ENCODE measurements at regions not wholly inside any gene's neighbourhood (a gene's known extent, or its start where the extent isn't known, plus 50 kb on each side); places are given as distances from the start of the nearest gene placed in this dataset.
"Not testable (repeated sequence)": the region's sequence is repeated elsewhere in the genome, so short reads cannot be mapped to it uniquely, and the experiment has no call there.

- H3K4me3 Mint-ChIP-seq, result no peak overlapping the region
- ATAC-seq (ENCODE audit: low read depth in 2 of 2) (no peak), DNase-seq (no peak)
- H3K9me3 Mint-ChIP-seq, result peaks cover 0 to 8% (median 2%) of the 10 kb centered on the region in 7 donors
- H3K27me3 Mint-ChIP-seq, result no peaks in the 10 kb centered on the region
- no peaks in the 10 kb centered on the region for H3K36me3 Mint-ChIP-seq
- H3K4me3 ChIP-seq (ENCODE audit: low read depth, low read length), result no peak overlapping the region
- no peaks in the 10 kb centered on the region for H3K36me3 ChIP-seq (ENCODE audit: control insufficient read depth, insufficient read depth, low read length)
- no peaks in the 10 kb centered on the region for H3K4me1 ChIP-seq (ENCODE audit: control insufficient read depth, insufficient read depth, low read length, poor library complexity, severe bottlenecking)
- H3K27ac ChIP-seq (ENCODE audit: insufficient read depth, low read length, poor library complexity, severe bottlenecking), result no peak overlapping the region
- no peaks in the 10 kb centered on the region for H3K9me3 ChIP-seq (ENCODE audit: control insufficient read depth in 2 of 2, low read length in 2 of 2)
- H3K4me1 Mint-ChIP-seq, result no peaks in the 10 kb centered on the region
- peak overlapping the region in 1 of 3 donors; percentile 1 for H3K27ac Mint-ChIP-seq
- no peaks in the 10 kb centered on the region for H3K27me3 ChIP-seq (ENCODE audit: control insufficient read depth, insufficient read depth, low read length)
These were observed 235.7 kb upstream of the TARS1 start for GRCh38 chr5:33205079-33205478.

- H3K4me3 Mint-ChIP-seq, result no peak overlapping the region
- H3K27me3 ChIP-seq (ENCODE audit: control insufficient read depth, insufficient read depth, low read length), result no peaks in the 10 kb centered on the region
- DNase-seq (no peak), ATAC-seq (ENCODE audit: low read depth in 2 of 2) (no peak)
- no peaks in the 10 kb centered on the region for H3K4me1 Mint-ChIP-seq
- no peaks in the 10 kb centered on the region for H3K36me3 ChIP-seq (ENCODE audit: control insufficient read depth, insufficient read depth, low read length)
- H3K9me3 Mint-ChIP-seq, result peaks cover 0 to 6% (median 4%) of the 10 kb centered on the region in 7 donors
- H3K27ac ChIP-seq (ENCODE audit: insufficient read depth, low read length, poor library complexity, severe bottlenecking), result no peak overlapping the region
- H3K36me3 Mint-ChIP-seq, result no peaks in the 10 kb centered on the region
- no peaks in the 10 kb centered on the region for H3K9me3 ChIP-seq (ENCODE audit: control insufficient read depth in 2 of 2, low read length in 2 of 2)
- no peaks in the 10 kb centered on the region for H3K4me1 ChIP-seq (ENCODE audit: control insufficient read depth, insufficient read depth, low read length, poor library complexity, severe bottlenecking)
- H3K4me3 ChIP-seq (ENCODE audit: low read depth, low read length), result no peak overlapping the region
- H3K27me3 Mint-ChIP-seq, result no peaks in the 10 kb centered on the region
- no peak overlapping the region for H3K27ac Mint-ChIP-seq
These were observed 234.9 kb upstream of the TARS1 start for GRCh38 chr5:33205727-33206410.

GRCh38 chr5:33206962-33207506 lies 233.7 kb upstream of the TARS1 start:
- Mint-ChIP-seq H3K27me3 (no peaks in the 10 kb centered on the region), H3K4me1 (no peaks in the 10 kb centered on the region), H3K27ac (no peak overlapping the region), H3K9me3 (peaks cover 0 to 13% (median 4%) of the 10 kb centered on the region in 7 donors), H3K4me3 (no peak overlapping the region), H3K36me3 (no peaks in the 10 kb centered on the region)
- Histone ChIP-seq H3K27ac (ENCODE audit: insufficient read depth, low read length, poor library complexity, severe bottlenecking) (no peak overlapping the region), H3K36me3 (ENCODE audit: control insufficient read depth, insufficient read depth, low read length) (no peaks in the 10 kb centered on the region), H3K4me3 (ENCODE audit: low read depth, low read length) (no peak overlapping the region), H3K27me3 (ENCODE audit: control insufficient read depth, insufficient read depth, low read length) (no peaks in the 10 kb centered on the region), H3K9me3 (ENCODE audit: control insufficient read depth in 2 of 2, low read length in 2 of 2) (no peaks in the 10 kb centered on the region), H3K4me1 (ENCODE audit: control insufficient read depth, insufficient read depth, low read length, poor library complexity, severe bottlenecking) (no peaks in the 10 kb centered on the region)
- no peak for ATAC-seq (ENCODE audit: low read depth in 2 of 2)
- DNase-seq, result no peak

GRCh38 chr5:33209252-33209651 lies 231.5 kb upstream of the TARS1 start:
- Histone ChIP-seq H3K4me1 (ENCODE audit: control insufficient read depth, insufficient read depth, low read length, poor library complexity, severe bottlenecking) (no peaks in the 10 kb centered on the region), H3K27me3 (ENCODE audit: control insufficient read depth, insufficient read depth, low read length) (no peaks in the 10 kb centered on the region), H3K4me3 (ENCODE audit: low read depth, low read length) (no peak overlapping the region), H3K27ac (ENCODE audit: insufficient read depth, low read length, poor library complexity, severe bottlenecking) (no peak overlapping the region), H3K36me3 (ENCODE audit: control insufficient read depth, insufficient read depth, low read length) (no peaks in the 10 kb centered on the region), H3K9me3 (ENCODE audit: control insufficient read depth in 2 of 2, low read length in 2 of 2) (no peaks in the 10 kb centered on the region)
- Mint-ChIP-seq H3K27me3 (no peaks in the 10 kb centered on the region), H3K36me3 (no peaks in the 10 kb centered on the region), H3K4me3 (no peak overlapping the region), H3K4me1 (no peaks in the 10 kb centered on the region), H3K27ac (no peak overlapping the region), H3K9me3 (peaks cover 0 to 16% (median 4%) of the 10 kb centered on the region in 7 donors)
- DNase-seq (no peak), ATAC-seq (ENCODE audit: low read depth in 2 of 2) (no peak)

GRCh38 chr5:33210221-33210620 lies 230.5 kb upstream of the TARS1 start:
- not testable (repeated sequence) for H3K27ac Mint-ChIP-seq; DNase-seq; H3K4me1 ChIP-seq (ENCODE audit: control insufficient read depth, insufficient read depth, low read length, poor library complexity, severe bottlenecking); H3K27me3 ChIP-seq (ENCODE audit: control insufficient read depth, insufficient read depth, low read length); H3K4me1 Mint-ChIP-seq; ATAC-seq (ENCODE audit: low read depth in 2 of 2); H3K27me3 Mint-ChIP-seq; H3K27ac ChIP-seq (ENCODE audit: insufficient read depth, low read length, poor library complexity, severe bottlenecking); H3K9me3 ChIP-seq (ENCODE audit: control insufficient read depth in 2 of 2, low read length in 2 of 2); H3K36me3 ChIP-seq (ENCODE audit: control insufficient read depth, insufficient read depth, low read length); H3K36me3 Mint-ChIP-seq; H3K4me3 ChIP-seq (ENCODE audit: low read depth, low read length); H3K4me3 Mint-ChIP-seq
- H3K9me3 Mint-ChIP-seq, result peaks cover 0 to 16% (median 4%) of the 10 kb centered on the region in 7 donors

- no peak overlapping the region for H3K27ac ChIP-seq (ENCODE audit: insufficient read depth, low read length, poor library complexity, severe bottlenecking)
- no peaks in the 10 kb centered on the region for H3K9me3 ChIP-seq (ENCODE audit: control insufficient read depth in 2 of 2, low read length in 2 of 2)
- no peak overlapping the region for H3K27ac Mint-ChIP-seq
- no peaks in the 10 kb centered on the region for H3K36me3 ChIP-seq (ENCODE audit: control insufficient read depth, insufficient read depth, low read length)
- H3K4me3 ChIP-seq (ENCODE audit: low read depth, low read length), result no peak overlapping the region
- ATAC-seq (ENCODE audit: low read depth in 2 of 2) (no peak), DNase-seq (no peak)
- no peak overlapping the region for H3K4me3 Mint-ChIP-seq
- H3K4me1 ChIP-seq (ENCODE audit: control insufficient read depth, insufficient read depth, low read length, poor library complexity, severe bottlenecking), result no peaks in the 10 kb centered on the region
- no peaks in the 10 kb centered on the region for H3K27me3 ChIP-seq (ENCODE audit: control insufficient read depth, insufficient read depth, low read length)
- H3K36me3 Mint-ChIP-seq, result no peaks in the 10 kb centered on the region
- no peaks in the 10 kb centered on the region for H3K27me3 Mint-ChIP-seq
- no peaks in the 10 kb centered on the region for H3K4me1 Mint-ChIP-seq
- H3K9me3 Mint-ChIP-seq, result peaks cover 0 to 16% (median 4%) of the 10 kb centered on the region in 7 donors
These were observed 229.8 kb upstream of the TARS1 start for GRCh38 chr5:33210978-33211377.

GRCh38 chr5:33212439-33212838 lies 228.3 kb upstream of the TARS1 start:
- H3K9me3 ChIP-seq (ENCODE audit: control insufficient read depth in 2 of 2, low read length in 2 of 2), result no peaks in the 10 kb centered on the region
- no peaks in the 10 kb centered on the region for H3K36me3 ChIP-seq (ENCODE audit: control insufficient read depth, insufficient read depth, low read length)
- no peak for ATAC-seq (ENCODE audit: low read depth in 2 of 2)
- peaks cover 0 to 16% (median 2%) of the 10 kb centered on the region in 7 donors for H3K9me3 Mint-ChIP-seq
- H3K27me3 Mint-ChIP-seq, result no peaks in the 10 kb centered on the region
- no peak for DNase-seq
- H3K27ac ChIP-seq (ENCODE audit: insufficient read depth, low read length, poor library complexity, severe bottlenecking), result no peak overlapping the region
- H3K4me1 ChIP-seq (ENCODE audit: control insufficient read depth, insufficient read depth, low read length, poor library complexity, severe bottlenecking), result no peaks in the 10 kb centered on the region
- no peak overlapping the region for H3K27ac Mint-ChIP-seq
- no peaks in the 10 kb centered on the region for H3K27me3 ChIP-seq (ENCODE audit: control insufficient read depth, insufficient read depth, low read length)
- H3K4me3 Mint-ChIP-seq, result no peak overlapping the region
- H3K4me1 Mint-ChIP-seq, result no peaks in the 10 kb centered on the region
- no peaks in the 10 kb centered on the region for H3K36me3 Mint-ChIP-seq
- H3K4me3 ChIP-seq (ENCODE audit: low read depth, low read length), result no peak overlapping the region

- DNase-seq (no peak), ATAC-seq (ENCODE audit: low read depth in 2 of 2) (no peak)
- no peaks in the 10 kb centered on the region for H3K27me3 Mint-ChIP-seq
- Histone ChIP-seq H3K27ac (ENCODE audit: insufficient read depth, low read length, poor library complexity, severe bottlenecking) (no peak overlapping the region), H3K4me3 (ENCODE audit: low read depth, low read length) (no peak overlapping the region), H3K4me1 (ENCODE audit: control insufficient read depth, insufficient read depth, low read length, poor library complexity, severe bottlenecking) (no peaks in the 10 kb centered on the region), H3K9me3 (ENCODE audit: control insufficient read depth in 2 of 2, low read length in 2 of 2) (no peaks in the 10 kb centered on the region), H3K36me3 (ENCODE audit: control insufficient read depth, insufficient read depth, low read length) (no peaks in the 10 kb centered on the region), H3K27me3 (ENCODE audit: control insufficient read depth, insufficient read depth, low read length) (no peaks in the 10 kb centered on the region)
- H3K4me1 Mint-ChIP-seq, result no peaks in the 10 kb centered on the region
- H3K9me3 Mint-ChIP-seq, result peaks cover 0 to 16% (median 2%) of the 10 kb centered on the region in 7 donors
- no peak overlapping the region for H3K27ac Mint-ChIP-seq
- no peaks in the 10 kb centered on the region for H3K36me3 Mint-ChIP-seq
- no peak overlapping the region for H3K4me3 Mint-ChIP-seq
These were observed 227.9 kb upstream of the TARS1 start for GRCh38 chr5:33212900-33213299.
